ENCODE measurements at regions not wholly inside any gene's neighbourhood (a gene's known extent, or its start where the extent isn't known, plus 50 kb on each side); places are given as distances from the start of the nearest gene placed in this dataset.

GRCh38 chr2:175823707-175824073, 178.4 kb downstream of the LNPK start:
- TF ChIP-seq CTCF (IDR thresholded peaks at IDR 0.05) (no peak), POLR2A (IDR thresholded peaks at IDR 0.05) (no peak)

All from uterus (tissue), 2 donors.